IMR-90 (cell line): ENCODE measurements at regions not wholly inside any gene's neighbourhood (a gene's known extent, or its start where the extent isn't known, plus 50 kb on each side); places are given as distances from the start of the nearest gene placed in this dataset.

Source experiments
- ATAC-seq: fragments of 200-7000 bp; cut with Tn5 transposase; 2 replicates; pipeline ENCODE4 v1.9.1; 2020; ENCODE audit warnings: low read depth, mild to moderate bottlenecking, moderate library complexity
- BruUV-seq: library from RNA; stranded (reverse); fragments of 400-500 nt; replicated peaks from 2 replicates; lab custom pipeline; 2021; lab: Mats Ljungman, UMichigan
- CTCF ChIA-PET: fragments of 300-600 bp; formaldehyde crosslinking; extraction: SDS; loops from one replicate; lab custom pipeline; 2021; ENCODE audit warnings: antibody characterized with exemption; lab: Yijun Ruan, JAX
- POLR2A ChIA-PET: fragments of 300-600 bp; sonication (Branson Sonifier 250); formaldehyde crosslinking; loops from one replicate; lab custom pipeline; 2022; ENCODE audit warnings: antibody characterized with exemption; ENCODE audit not compliant: unreplicated experiment; lab: Charles Lee
- DNase-seq: peaks from one replicate; pipeline ENCODE4 v3.0.0; 2013
- H2AFZ ChIP-seq: replicated peaks from 2 replicates; pipeline ENCODE3; 2013; ENCODE audit warnings: low read length, mild to moderate bottlenecking; ENCODE audit not compliant: poor library complexity
- H2AK5ac ChIP-seq: 2 replicates; pipeline ENCODE4 v1.6.1; 2013; ENCODE audit warnings: low read depth, low read length, inconsistent platforms
- H2AK9ac ChIP-seq: replicated peaks from 2 replicates; pipeline ENCODE3; 2013; ENCODE audit warnings: mild to moderate bottlenecking, low read depth, low read length, moderate library complexity; ENCODE audit not compliant: poor library complexity
- H2BK120ac ChIP-seq: 2 replicates; pipeline ENCODE4 v1.6.1; 2013; ENCODE audit warnings: low read depth, low read length, inconsistent platforms
- H2BK15ac ChIP-seq: 3 replicates; pipeline ENCODE4 v1.6.1; 2013; ENCODE audit warnings: low read depth, low read length, inconsistent platforms
- H2BK20ac ChIP-seq: 2 replicates; pipeline ENCODE4 v1.6.1; 2013; ENCODE audit warnings: low read depth, mild to moderate bottlenecking, inconsistent platforms, low read length, moderate library complexity
- H2BK5ac ChIP-seq: 2 replicates; pipeline ENCODE4 v1.6.1; 2013; ENCODE audit warnings: mild to moderate bottlenecking, low read depth, low read length, inconsistent platforms; ENCODE audit not compliant: poor library complexity, severe bottlenecking
- H3K14ac ChIP-seq: replicated peaks from 2 replicates; pipeline ENCODE4 v1.6.1; 2013; ENCODE audit warnings: low read depth, low read length, inconsistent platforms
- H3K18ac ChIP-seq: 2 replicates; pipeline ENCODE4 v1.6.1; 2013; ENCODE audit warnings: low read depth, low read length, control low read depth
- H3K23ac ChIP-seq: 2 replicates; pipeline ENCODE4 v1.6.1; 2013; ENCODE audit warnings: low read depth, low read length, inconsistent platforms
- H3K27ac ChIP-seq: 2 replicates; pipeline ENCODE4 v1.5.1; 2013; ENCODE audit warnings: mild to moderate bottlenecking, control low read depth, low read length; ENCODE audit not compliant: insufficient read depth
- H3K27me3 ChIP-seq: 2 replicates; pipeline ENCODE4 v1.6.1; 2013; ENCODE audit warnings: low read length; ENCODE audit not compliant: control insufficient read depth, insufficient read depth
- H3K36me3 ChIP-seq: 2 replicates; pipeline ENCODE4 v1.6.1; 2013; ENCODE audit warnings: low read length, mixed read lengths; ENCODE audit not compliant: control insufficient read depth, insufficient read depth
- H3K4ac ChIP-seq: 2 replicates; pipeline ENCODE4 v1.6.1; 2013; ENCODE audit warnings: low read depth, low read length, inconsistent platforms
- H3K4me1 ChIP-seq: 2 replicates; pipeline ENCODE4 v1.6.1; 2013; ENCODE audit warnings: low read length, mixed read lengths; ENCODE audit not compliant: control insufficient read depth, insufficient read depth
- H3K4me2 ChIP-seq: 2 replicates; pipeline ENCODE4 v1.6.1; 2013; ENCODE audit warnings: low read depth, mild to moderate bottlenecking, control low read depth, low read length, moderate library complexity
- H3K4me3 ChIP-seq: 2 replicates; pipeline ENCODE4 v1.5.1; 2013; ENCODE audit warnings: low read depth, mild to moderate bottlenecking, control low read depth, low read length, moderate library complexity; ENCODE audit not compliant: insufficient read depth
- H3K56ac ChIP-seq: 2 replicates; pipeline ENCODE4 v1.6.1; 2013; ENCODE audit warnings: low read length, inconsistent platforms; ENCODE audit not compliant: insufficient read depth; ENCODE audit errors: extremely low read depth
- H3K79me1 ChIP-seq, 2 experiments: 2 replicates each; pipeline ENCODE4 v1.6.1; 2013; ENCODE audit warnings: low read length in 2 of 2, inconsistent platforms in 1 of 2, low read depth in 1 of 2
- H3K9ac ChIP-seq: 2 replicates; pipeline ENCODE4 v1.6.1; 2013; ENCODE audit warnings: low read depth, low read length, control low read depth
- H3K9me1 ChIP-seq: 2 replicates; pipeline ENCODE4 v1.6.1; 2013; ENCODE audit warnings: low read length, inconsistent platforms; ENCODE audit not compliant: insufficient read depth
- H3K9me3 ChIP-seq: 2 replicates; pipeline ENCODE4 v1.6.1; 2013; ENCODE audit warnings: low read length; ENCODE audit not compliant: control insufficient read depth, insufficient read depth
- H4K20me1 ChIP-seq: 2 replicates; pipeline ENCODE4 v1.6.1; 2013; ENCODE audit warnings: low read length, inconsistent platforms; ENCODE audit not compliant: insufficient read depth
- H4K5ac ChIP-seq: 2 replicates; pipeline ENCODE4 v1.6.1; 2013; ENCODE audit warnings: mild to moderate bottlenecking, low read depth, low read length, control low read depth
- H4K8ac ChIP-seq, 2 experiments: 2 replicates each; pipeline ENCODE4 v1.6.1; 2013; ENCODE audit warnings: low read depth in 2 of 2, low read length in 2 of 2, control low read depth in 1 of 2, inconsistent platforms in 1 of 2
- H4K91ac ChIP-seq: 2 replicates; pipeline ENCODE4 v1.6.1; 2013; ENCODE audit warnings: low read depth, low read length, inconsistent platforms; ENCODE audit not compliant: insufficient read depth
- BHLHE40 ChIP-seq: fragments of 150-350 bp; IDR thresholded peaks from 2 replicates; pipeline ENCODE4 v1.6.1; 2016; ENCODE audit warnings: mild to moderate bottlenecking, low read depth, low read length
- CEBPB ChIP-seq: IDR thresholded peaks from 2 replicates; pipeline ENCODE4 v1.6.1; 2012; ENCODE audit warnings: low read depth, low read length, improper control_type of control experiment
- CHD1 ChIP-seq: IDR thresholded peaks from 2 replicates; pipeline ENCODE4 v1.6.1; 2012; ENCODE audit warnings: low read depth, low read length, improper control_type of control experiment
- FOS ChIP-seq: fragments of 150-350 bp; IDR thresholded peaks from 2 replicates; pipeline ENCODE4 v1.6.1; 2016; ENCODE audit warnings: low read depth, low read length
- MAFK ChIP-seq: IDR thresholded peaks from 2 replicates; pipeline ENCODE4 v1.6.1; 2012; ENCODE audit warnings: low read depth, low read length, improper control_type of control experiment
- MAZ ChIP-seq: IDR thresholded peaks from 2 replicates; pipeline ENCODE4 v1.6.1; 2012; ENCODE audit warnings: low read depth, mild to moderate bottlenecking, low read length, improper control_type of control experiment, moderate library complexity, borderline replicate concordance
- MXI1 ChIP-seq: IDR thresholded peaks from 2 replicates; pipeline ENCODE4 v1.6.1; 2012; ENCODE audit warnings: low read depth, mild to moderate bottlenecking, low read length, moderate library complexity, borderline replicate concordance
- NFE2L2 ChIP-seq: fragments of 150-350 bp; IDR thresholded peaks from 2 replicates; pipeline ENCODE4 v1.6.1; 2016; ENCODE audit warnings: low read depth, mild to moderate bottlenecking, low read length
- POLR2A ChIP-seq: IDR thresholded peaks from 2 replicates; pipeline ENCODE4 v1.6.1; 2012; ENCODE audit warnings: mild to moderate bottlenecking, low read depth, low read length
- RAD21 ChIP-seq: IDR thresholded peaks from 2 replicates; pipeline ENCODE4 v1.6.1; 2012; ENCODE audit warnings: low read length, improper control_type of control experiment
- RCOR1 ChIP-seq: IDR thresholded peaks from 2 replicates; pipeline ENCODE4 v1.6.1; 2012; ENCODE audit warnings: mild to moderate bottlenecking, low read length, improper control_type of control experiment; ENCODE audit not compliant: insufficient replicate concordance
- RFX5 ChIP-seq: IDR thresholded peaks from 2 replicates; pipeline ENCODE4 v1.8.0; 2012; ENCODE audit warnings: low read depth, mild to moderate bottlenecking, low read length, moderate library complexity
- SMC3 ChIP-seq: fragments of 150-350 bp; IDR thresholded peaks from 2 replicates; pipeline ENCODE4 v1.6.1; 2016; ENCODE audit warnings: low read depth, mild to moderate bottlenecking, antibody characterized with exemption, low read length, moderate library complexity
- WGBS, 2 experiments: methylation state at CpG; one replicate each; pipeline versions ENCODE4 v1.1.5 to v1.1.7; 2013; ENCODE audit warnings: missing lambda C conversion rate in 2 of 2; ENCODE audit not compliant: insufficient read length in 1 of 2; ENCODE audit errors: extremely low coverage in 2 of 2; 5-methylcytosine and 5-hydroxymethylcytosine counted together
- dilution Hi-C: fragments of 300-500 bp; cut with HindIII; formaldehyde crosslinking; loops from one replicate; pipeline ENCODE4 v1.14.3; 2018; ENCODE audit warnings: low sequenced_read_pairs; ENCODE audit not compliant: unreplicated experiment
- in situ Hi-C: fragments of 300-500 bp; cut with MboI; formaldehyde crosslinking; loops from 3 replicates; pipeline ENCODE4 v1.14.3; 2019; ENCODE audit warnings: low sequenced_read_pairs, inconsistent platforms, mixed read lengths
- intact Hi-C: fragments of 100-400 bp; cut with micrococcal nuclease; formaldehyde crosslinking; loops from 2 replicates; pipeline ENCODE4 v1.10.0; 2022
- TF ChIP-seq, protein P1 (sequence below): fragments of 150-350 bp; IDR thresholded peaks from 2 replicates; pipeline ENCODE4 v1.6.1; 2016; ENCODE audit warnings: low read depth, mild to moderate bottlenecking, low read length, moderate library complexity, borderline replicate concordance
- TF ChIP-seq, protein P2 (sequence below): fragments of 150-350 bp; IDR thresholded peaks from 2 replicates; pipeline ENCODE4 v1.6.1; 2017; ENCODE audit warnings: mild to moderate bottlenecking, antibody characterized with exemption, low read length, low read depth
- TF ChIP-seq, protein P3 (sequence below): conservative IDR thresholded peaks from 2 replicates; pipeline ENCODE4 v1.5.1; 2012; ENCODE audit warnings: mild to moderate bottlenecking, low read depth, low read length, improper control_type of control experiment

DNA sequence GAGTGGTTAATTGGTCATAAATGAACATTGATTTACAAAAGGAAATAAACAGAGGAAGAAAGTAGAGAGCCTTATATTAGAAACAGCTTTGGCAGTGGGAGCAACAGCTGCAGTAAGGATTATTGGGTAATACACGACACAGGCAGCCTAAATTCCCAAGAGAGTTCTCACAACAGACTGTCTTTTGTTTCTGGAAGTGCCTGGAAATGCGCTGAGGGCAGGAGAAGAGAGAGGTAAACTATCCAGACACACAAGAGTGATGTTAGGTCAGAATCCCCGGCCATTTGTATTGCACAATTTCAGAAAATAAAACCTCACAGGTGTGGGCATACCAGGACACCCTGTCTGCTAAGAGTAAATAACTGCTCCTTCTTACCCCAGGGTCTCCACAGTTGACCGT, 450.4 kb upstream of the CTNND2 start:
- Histone ChIP-seq H3K4me3 (no peak overlapping the region), H3K18ac (no peak overlapping the region), H3K27ac (no peak overlapping the region), H3K56ac (no peak overlapping the region), H4K8ac (no peak overlapping the region), H3K23ac (no peak overlapping the region), H2AFZ (no peak overlapping the region), H3K9ac (no peak overlapping the region), H2BK120ac (no peak overlapping the region), H2AK5ac (no peak overlapping the region), H4K20me1 (no peaks in the 10 kb centered on the region), H3K27me3 (no peaks in the 10 kb centered on the region), H3K4me2 (no peak overlapping the region), H3K4me1 (no peaks in the 10 kb centered on the region), H2AK9ac (no peak overlapping the region), H2BK5ac (no peak overlapping the region), H3K79me1 (no peaks in the 10 kb centered on the region), H2BK15ac (no peak overlapping the region), H4K91ac (no peak overlapping the region), H3K14ac (no peak overlapping the region), H2BK20ac (no peak overlapping the region), H3K9me1 (no peaks in the 10 kb centered on the region), H3K36me3 (no peaks in the 10 kb centered on the region), H4K5ac (no peak overlapping the region), H3K9me3 (peaks cover 4% of the 10 kb centered on the region), H3K4ac (no peak overlapping the region)
- dilution Hi-C loops (no loop called here), in situ Hi-C loops (no loop called here), intact Hi-C loops (no loop called here)
- BruUV-seq: no TSS peak
- TF ChIP-seq, protein P1, sequence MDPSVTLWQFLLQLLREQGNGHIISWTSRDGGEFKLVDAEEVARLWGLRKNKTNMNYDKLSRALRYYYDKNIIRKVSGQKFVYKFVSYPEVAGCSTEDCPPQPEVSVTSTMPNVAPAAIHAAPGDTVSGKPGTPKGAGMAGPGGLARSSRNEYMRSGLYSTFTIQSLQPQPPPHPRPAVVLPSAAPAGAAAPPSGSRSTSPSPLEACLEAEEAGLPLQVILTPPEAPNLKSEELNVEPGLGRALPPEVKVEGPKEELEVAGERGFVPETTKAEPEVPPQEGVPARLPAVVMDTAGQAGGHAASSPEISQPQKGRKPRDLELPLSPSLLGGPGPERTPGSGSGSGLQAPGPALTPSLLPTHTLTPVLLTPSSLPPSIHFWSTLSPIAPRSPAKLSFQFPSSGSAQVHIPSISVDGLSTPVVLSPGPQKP: no peak
- no peak for TF ChIP-seq POLR2A
- no peak for TF ChIP-seq FOS
- TF ChIP-seq, protein P2, sequence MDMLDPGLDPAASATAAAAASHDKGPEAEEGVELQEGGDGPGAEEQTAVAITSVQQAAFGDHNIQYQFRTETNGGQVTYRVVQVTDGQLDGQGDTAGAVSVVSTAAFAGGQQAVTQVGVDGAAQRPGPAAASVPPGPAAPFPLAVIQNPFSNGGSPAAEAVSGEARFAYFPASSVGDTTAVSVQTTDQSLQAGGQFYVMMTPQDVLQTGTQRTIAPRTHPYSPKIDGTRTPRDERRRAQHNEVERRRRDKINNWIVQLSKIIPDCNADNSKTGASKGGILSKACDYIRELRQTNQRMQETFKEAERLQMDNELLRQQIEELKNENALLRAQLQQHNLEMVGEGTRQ: no peak
- TF ChIP-seq, protein P3, sequence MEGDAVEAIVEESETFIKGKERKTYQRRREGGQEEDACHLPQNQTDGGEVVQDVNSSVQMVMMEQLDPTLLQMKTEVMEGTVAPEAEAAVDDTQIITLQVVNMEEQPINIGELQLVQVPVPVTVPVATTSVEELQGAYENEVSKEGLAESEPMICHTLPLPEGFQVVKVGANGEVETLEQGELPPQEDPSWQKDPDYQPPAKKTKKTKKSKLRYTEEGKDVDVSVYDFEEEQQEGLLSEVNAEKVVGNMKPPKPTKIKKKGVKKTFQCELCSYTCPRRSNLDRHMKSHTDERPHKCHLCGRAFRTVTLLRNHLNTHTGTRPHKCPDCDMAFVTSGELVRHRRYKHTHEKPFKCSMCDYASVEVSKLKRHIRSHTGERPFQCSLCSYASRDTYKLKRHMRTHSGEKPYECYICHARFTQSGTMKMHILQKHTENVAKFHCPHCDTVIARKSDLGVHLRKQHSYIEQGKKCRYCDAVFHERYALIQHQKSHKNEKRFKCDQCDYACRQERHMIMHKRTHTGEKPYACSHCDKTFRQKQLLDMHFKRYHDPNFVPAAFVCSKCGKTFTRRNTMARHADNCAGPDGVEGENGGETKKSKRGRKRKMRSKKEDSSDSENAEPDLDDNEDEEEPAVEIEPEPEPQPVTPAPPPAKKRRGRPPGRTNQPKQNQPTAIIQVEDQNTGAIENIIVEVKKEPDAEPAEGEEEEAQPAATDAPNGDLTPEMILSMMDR: no peak
- TF ChIP-seq SMC3: no peak
- no peak for TF ChIP-seq MXI1
- TF ChIP-seq MAFK: no peak
- TF ChIP-seq RFX5: no peak
- no peak for TF ChIP-seq RCOR1
- TF ChIP-seq RAD21: no peak
- TF ChIP-seq CHD1: no peak
- no peak for TF ChIP-seq MAZ
- no peak for TF ChIP-seq BHLHE40
- TF ChIP-seq NFE2L2: no peak
- no peak for TF ChIP-seq CEBPB
- ChIA-PET POLR2A (no interaction called here), CTCF (no interaction called here)
- no CpG with 5 or more reads among the region's 4 CpGs for WGBS, 2 experiments
- ATAC-seq (no peak), DNase-seq (no peak)
